MCF 10A (cell line): ENCODE measurements at regions not wholly inside any gene's neighbourhood (a gene's known extent, or its start where the extent isn't known, plus 50 kb on each side); places are given as distances from the start of the nearest gene placed in this dataset.

Experiments
- BruUV-seq: library from RNA; stranded (reverse); fragments of 400-500 nt; replicated peaks from 2 replicates; lab custom pipeline; 2021; lab: Mats Ljungman, UMichigan
- CTCF ChIA-PET: fragments of 300-600 bp; sonication (Branson Sonifier 250); formaldehyde crosslinking; extraction: SDS; loops from one replicate; lab custom pipeline; 2021; ENCODE audit warnings: antibody characterized with exemption, inconsistent platforms; lab: Yijun Ruan, JAX
- POLR2A ChIA-PET: fragments of 300-600, 350-650 bp; sonication (Branson Sonifier 250); formaldehyde crosslinking; extraction: SDS; loops from one replicate; lab custom pipeline; 2020; ENCODE audit warnings: antibody characterized with exemption, inconsistent platforms; lab: Yijun Ruan, JAX
- DNase-seq: peaks from one replicate; pipeline ENCODE4 v3.0.0-alpha.2; 2018; ENCODE audit not compliant: unreplicated experiment
- H3K27ac Mint-ChIP-seq: one replicate; pipeline ENCODE4 v1.8.0; 2022; ENCODE audit warnings: mild to moderate bottlenecking, low read depth, mixed read lengths; ENCODE audit not compliant: unreplicated experiment
- H3K27me3 Mint-ChIP-seq: one replicate; pipeline ENCODE4 v1.8.0; 2022; ENCODE audit warnings: mixed read lengths; ENCODE audit not compliant: insufficient read depth, unreplicated experiment
- H3K36me3 Mint-ChIP-seq: one replicate; pipeline ENCODE4 v1.8.0; 2022; ENCODE audit warnings: mild to moderate bottlenecking, moderate library complexity, mixed read lengths; ENCODE audit not compliant: insufficient read depth, unreplicated experiment
- H3K4me1 Mint-ChIP-seq: one replicate; pipeline ENCODE4 v1.8.0; 2022; ENCODE audit warnings: mixed read lengths; ENCODE audit not compliant: insufficient read depth, unreplicated experiment
- H3K4me3 Mint-ChIP-seq: one replicate; pipeline ENCODE4 v1.8.0; 2022; ENCODE audit warnings: mild to moderate bottlenecking, moderate library complexity, mixed read lengths; ENCODE audit not compliant: unreplicated experiment
- H3K9me3 Mint-ChIP-seq: one replicate; pipeline ENCODE4 v1.8.0; 2022; ENCODE audit warnings: mixed read lengths; ENCODE audit not compliant: unreplicated experiment
- CTCF ChIP-seq: fragments of 200-600 bp; IDR thresholded peaks from one replicate; pipeline ENCODE4 v1.8.0; 2022; ENCODE audit warnings: antibody characterized with exemption, mild to moderate bottlenecking; ENCODE audit not compliant: unreplicated experiment
- intact Hi-C: fragments of 100-400 bp; cut with micrococcal nuclease; formaldehyde crosslinking; loops from 2 replicates; pipeline ENCODE4 v1.14.1; 2022

DNA sequence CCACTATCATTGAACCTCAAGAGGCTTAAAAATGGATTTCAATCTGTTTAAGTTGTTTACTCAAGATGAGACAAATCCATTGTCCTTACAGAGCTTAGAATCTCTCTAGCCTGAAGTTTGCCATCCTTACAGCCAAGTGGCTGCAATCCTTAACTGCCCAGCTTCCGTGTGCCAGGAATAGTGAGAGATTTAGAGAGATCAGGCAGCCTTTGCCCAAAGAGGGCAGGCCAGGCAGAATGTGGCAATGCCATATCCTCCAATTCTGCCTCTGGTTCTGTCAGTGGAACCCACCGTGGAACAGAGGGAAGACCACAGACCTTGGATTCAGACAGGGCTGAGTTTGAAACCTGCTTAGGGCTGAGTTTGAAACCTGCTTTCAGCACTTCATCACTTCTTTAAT is 374.3 kb downstream of the VPS13C start:
- Mint-ChIP-seq H3K9me3 (no peaks in the 10 kb centered on the region), H3K27ac (no peak overlapping the region), H3K4me3 (no peak overlapping the region), H3K27me3 (no peaks in the 10 kb centered on the region), H3K36me3 (no peaks in the 10 kb centered on the region), H3K4me1 (peaks cover 6% of the 10 kb centered on the region)
- TF ChIP-seq CTCF = no peak
- intact Hi-C loops = no loop called here
- CTCF ChIA-PET = interaction anchor here (1.3 kb wide), 1 partner anchor 148 kb away, joined by 4 read pairs; no protein-coding TSS in a partner anchor
- POLR2A ChIA-PET = no interaction called here
- DNase-seq = no peak
- no TSS peak for BruUV-seq

DNA sequence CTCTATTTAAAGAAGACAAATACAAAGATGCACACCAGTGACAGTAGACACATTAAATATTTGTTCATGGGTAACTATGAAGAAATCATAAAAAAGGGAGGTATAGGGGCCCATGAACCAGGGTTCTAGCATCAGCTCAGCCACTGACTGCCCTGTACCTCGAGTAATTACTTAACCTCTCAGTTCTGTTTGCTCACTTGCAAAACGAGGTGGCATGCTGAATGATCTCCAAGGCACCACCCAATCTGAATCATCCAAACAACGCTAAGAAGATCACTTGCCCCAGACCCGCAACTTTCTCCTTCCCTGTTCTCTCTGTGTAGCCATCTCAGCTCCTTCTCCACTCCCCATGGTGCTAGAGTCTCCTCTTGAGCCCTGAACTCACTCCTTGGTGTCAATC is 374.7 kb downstream of the VPS13C start:
- CTCF ChIA-PET = interaction anchor here (0.6 to 1.3 kb wide), 2 partner anchors 38 to 149 kb away, joined by 3 to 4 read pairs; no protein-coding TSS in a partner anchor
- intact Hi-C loops = no loop called here
- Mint-ChIP-seq H3K27me3 (no peaks in the 10 kb centered on the region), H3K4me1 (peaks cover 6% of the 10 kb centered on the region), H3K36me3 (no peaks in the 10 kb centered on the region), H3K9me3 (no peaks in the 10 kb centered on the region), H3K4me3 (no peak overlapping the region), H3K27ac (no peak overlapping the region)
- BruUV-seq = no TSS peak
- no peak for DNase-seq
- POLR2A ChIA-PET = no interaction called here
- no peak for TF ChIP-seq CTCF

DNA sequence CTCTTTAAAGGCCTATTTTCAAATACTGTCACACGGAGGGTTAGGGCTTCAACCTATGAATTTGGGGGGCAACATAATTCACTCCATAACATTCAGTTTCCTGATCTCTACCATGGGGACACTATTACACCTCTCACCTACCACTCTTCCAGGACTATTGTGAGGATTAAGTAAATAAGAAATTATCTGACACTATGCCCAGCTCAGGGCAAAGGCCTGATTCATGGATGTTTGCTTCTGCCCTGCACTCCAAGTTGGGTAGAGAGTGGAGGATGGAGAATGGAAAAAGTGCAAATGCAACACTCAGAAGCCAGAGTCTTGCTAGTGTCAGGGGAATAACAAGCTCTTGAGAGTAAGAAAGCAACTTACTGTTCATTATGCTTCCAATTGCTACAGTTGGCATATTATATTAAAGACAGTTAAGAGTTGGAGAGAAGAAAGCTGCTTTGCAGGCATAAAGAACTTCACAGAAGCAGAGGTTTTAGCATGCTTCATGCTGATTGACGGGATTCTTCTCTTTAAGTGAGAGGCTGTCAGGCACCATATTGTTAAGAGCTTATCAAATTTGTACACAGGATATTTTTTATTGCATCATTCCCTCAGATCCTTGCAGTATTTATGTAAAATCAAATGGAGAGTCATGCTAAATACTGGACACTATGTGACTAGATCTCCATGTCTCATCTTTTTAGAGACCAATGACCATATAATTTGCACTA is 375.3 kb downstream of the VPS13C start:
- H3K27ac Mint-ChIP-seq = no peak overlapping the region
- ChIA-PET CTCF (interaction anchor here (0.6 to 1.3 kb wide), 2 partner anchors 38 to 149 kb away, joined by 3 to 4 read pairs; no protein-coding TSS in a partner anchor), POLR2A (no interaction called here)
- no peak for TF ChIP-seq CTCF
- intact Hi-C loops = no loop called here
- H3K9me3 Mint-ChIP-seq = no peaks in the 10 kb centered on the region
- H3K4me1 Mint-ChIP-seq = peaks cover 6% of the 10 kb centered on the region
- no peaks in the 10 kb centered on the region for H3K36me3 Mint-ChIP-seq
- DNase-seq = no peak
- no peak overlapping the region for H3K4me3 Mint-ChIP-seq
- no TSS peak for BruUV-seq
- no peaks in the 10 kb centered on the region for H3K27me3 Mint-ChIP-seq

DNA sequence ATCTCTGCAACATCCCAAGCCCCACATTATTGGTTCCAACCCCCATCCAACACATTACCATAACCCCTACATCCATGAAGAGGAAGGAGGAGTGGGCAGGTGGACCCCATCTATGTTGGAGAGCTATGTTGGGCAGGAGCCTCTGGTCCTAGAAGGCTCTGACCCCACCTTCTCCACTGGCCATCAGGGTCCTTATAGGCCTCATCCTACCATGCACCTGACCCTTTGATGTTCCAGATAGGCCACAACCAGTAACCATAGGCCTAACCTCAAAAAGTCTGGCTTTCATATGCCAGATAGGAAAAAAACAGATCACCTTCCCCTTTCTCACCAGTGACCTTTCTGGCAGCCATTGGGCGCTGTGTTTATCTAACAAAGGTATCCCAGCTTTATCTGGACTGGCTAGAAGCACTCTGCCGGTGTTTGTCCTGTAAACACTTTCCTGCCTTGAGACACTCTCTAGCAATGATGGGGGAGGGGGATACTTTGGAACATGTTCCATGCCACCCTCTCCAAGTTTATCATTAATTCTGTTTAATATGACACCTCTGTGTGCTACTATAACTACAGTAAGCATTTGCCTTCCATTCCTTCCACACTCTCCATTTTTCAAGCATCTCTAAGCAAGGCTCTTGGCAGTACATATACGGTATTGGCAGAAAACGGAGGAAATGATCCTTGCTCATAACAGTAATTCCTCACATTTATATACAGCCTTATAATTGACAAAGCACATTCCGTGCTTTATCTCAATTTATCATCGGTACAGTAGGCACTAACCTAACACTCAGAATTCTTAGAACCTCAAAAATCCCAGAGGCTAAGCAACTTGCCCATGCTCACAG is 377.1 kb downstream of the VPS13C start:
- Mint-ChIP-seq H3K36me3 (no peaks in the 10 kb centered on the region), H3K27ac (no peak overlapping the region), H3K4me1 (peaks cover 6% of the 10 kb centered on the region), H3K4me3 (no peak overlapping the region), H3K27me3 (no peaks in the 10 kb centered on the region), H3K9me3 (no peaks in the 10 kb centered on the region)
- no peak for DNase-seq
- POLR2A ChIA-PET = no interaction called here
- no TSS peak for BruUV-seq
- no peak for TF ChIP-seq CTCF
- CTCF ChIA-PET = interaction anchor here (1.0 kb wide), 2 partner anchors 8 to 151 kb away, joined by 3 to 8 read pairs; no protein-coding TSS in a partner anchor
- intact Hi-C loops = no loop called here
